IMR-90 (cell line): ENCODE measurements at regions not wholly inside any gene's neighbourhood (a gene's known extent, or its start where the extent isn't known, plus 50 kb on each side); places are given as distances from the start of the nearest gene placed in this dataset.

Experiments used
- ATAC-seq: fragments of 200-7000 bp; cut with Tn5 transposase; 2 replicates; pipeline ENCODE4 v1.9.1; 2020; ENCODE audit warnings: low read depth, mild to moderate bottlenecking, moderate library complexity
- BruUV-seq: library from RNA; stranded (reverse); fragments of 400-500 nt; replicated peaks from 2 replicates; lab custom pipeline; 2021; lab: Mats Ljungman, UMichigan
- CTCF ChIA-PET: fragments of 300-600 bp; formaldehyde crosslinking; extraction: SDS; loops from one replicate; lab custom pipeline; 2021; ENCODE audit warnings: antibody characterized with exemption; lab: Yijun Ruan, JAX
- POLR2A ChIA-PET: fragments of 300-600 bp; sonication (Branson Sonifier 250); formaldehyde crosslinking; loops from one replicate; lab custom pipeline; 2022; ENCODE audit warnings: antibody characterized with exemption; ENCODE audit not compliant: unreplicated experiment; lab: Charles Lee
- DNase-seq: peaks from one replicate; pipeline ENCODE4 v3.0.0; 2013
- H2AFZ ChIP-seq: replicated peaks from 2 replicates; pipeline ENCODE3; 2013; ENCODE audit warnings: low read length, mild to moderate bottlenecking; ENCODE audit not compliant: poor library complexity
- H2AK5ac ChIP-seq: 2 replicates; pipeline ENCODE4 v1.6.1; 2013; ENCODE audit warnings: low read depth, low read length, inconsistent platforms
- H2AK9ac ChIP-seq: replicated peaks from 2 replicates; pipeline ENCODE3; 2013; ENCODE audit warnings: mild to moderate bottlenecking, low read depth, low read length, moderate library complexity; ENCODE audit not compliant: poor library complexity
- H2BK120ac ChIP-seq: 2 replicates; pipeline ENCODE4 v1.6.1; 2013; ENCODE audit warnings: low read depth, low read length, inconsistent platforms
- H2BK15ac ChIP-seq: 3 replicates; pipeline ENCODE4 v1.6.1; 2013; ENCODE audit warnings: low read depth, low read length, inconsistent platforms
- H2BK20ac ChIP-seq: 2 replicates; pipeline ENCODE4 v1.6.1; 2013; ENCODE audit warnings: low read depth, mild to moderate bottlenecking, inconsistent platforms, low read length, moderate library complexity
- H2BK5ac ChIP-seq: 2 replicates; pipeline ENCODE4 v1.6.1; 2013; ENCODE audit warnings: mild to moderate bottlenecking, low read depth, low read length, inconsistent platforms; ENCODE audit not compliant: poor library complexity, severe bottlenecking
- H3K14ac ChIP-seq: replicated peaks from 2 replicates; pipeline ENCODE4 v1.6.1; 2013; ENCODE audit warnings: low read depth, low read length, inconsistent platforms
- H3K18ac ChIP-seq: 2 replicates; pipeline ENCODE4 v1.6.1; 2013; ENCODE audit warnings: low read depth, low read length, control low read depth
- H3K23ac ChIP-seq: 2 replicates; pipeline ENCODE4 v1.6.1; 2013; ENCODE audit warnings: low read depth, low read length, inconsistent platforms
- H3K27ac ChIP-seq: 2 replicates; pipeline ENCODE4 v1.5.1; 2013; ENCODE audit warnings: mild to moderate bottlenecking, control low read depth, low read length; ENCODE audit not compliant: insufficient read depth
- H3K27me3 ChIP-seq: 2 replicates; pipeline ENCODE4 v1.6.1; 2013; ENCODE audit warnings: low read length; ENCODE audit not compliant: control insufficient read depth, insufficient read depth
- H3K36me3 ChIP-seq: 2 replicates; pipeline ENCODE4 v1.6.1; 2013; ENCODE audit warnings: low read length, mixed read lengths; ENCODE audit not compliant: control insufficient read depth, insufficient read depth
- H3K4ac ChIP-seq: 2 replicates; pipeline ENCODE4 v1.6.1; 2013; ENCODE audit warnings: low read depth, low read length, inconsistent platforms
- H3K4me1 ChIP-seq: 2 replicates; pipeline ENCODE4 v1.6.1; 2013; ENCODE audit warnings: low read length, mixed read lengths; ENCODE audit not compliant: control insufficient read depth, insufficient read depth
- H3K4me2 ChIP-seq: 2 replicates; pipeline ENCODE4 v1.6.1; 2013; ENCODE audit warnings: low read depth, mild to moderate bottlenecking, control low read depth, low read length, moderate library complexity
- H3K4me3 ChIP-seq: 2 replicates; pipeline ENCODE4 v1.5.1; 2013; ENCODE audit warnings: low read depth, mild to moderate bottlenecking, control low read depth, low read length, moderate library complexity; ENCODE audit not compliant: insufficient read depth
- H3K56ac ChIP-seq: 2 replicates; pipeline ENCODE4 v1.6.1; 2013; ENCODE audit warnings: low read length, inconsistent platforms; ENCODE audit not compliant: insufficient read depth; ENCODE audit errors: extremely low read depth
- H3K79me1 ChIP-seq, 2 experiments: 2 replicates each; pipeline ENCODE4 v1.6.1; 2013; ENCODE audit warnings: low read length in 2 of 2, inconsistent platforms in 1 of 2, low read depth in 1 of 2
- H3K9ac ChIP-seq: 2 replicates; pipeline ENCODE4 v1.6.1; 2013; ENCODE audit warnings: low read depth, low read length, control low read depth
- H3K9me1 ChIP-seq: 2 replicates; pipeline ENCODE4 v1.6.1; 2013; ENCODE audit warnings: low read length, inconsistent platforms; ENCODE audit not compliant: insufficient read depth
- H3K9me3 ChIP-seq: 2 replicates; pipeline ENCODE4 v1.6.1; 2013; ENCODE audit warnings: low read length; ENCODE audit not compliant: control insufficient read depth, insufficient read depth
- H4K20me1 ChIP-seq: 2 replicates; pipeline ENCODE4 v1.6.1; 2013; ENCODE audit warnings: low read length, inconsistent platforms; ENCODE audit not compliant: insufficient read depth
- H4K5ac ChIP-seq: 2 replicates; pipeline ENCODE4 v1.6.1; 2013; ENCODE audit warnings: mild to moderate bottlenecking, low read depth, low read length, control low read depth
- H4K8ac ChIP-seq, 2 experiments: 2 replicates each; pipeline ENCODE4 v1.6.1; 2013; ENCODE audit warnings: low read depth in 2 of 2, low read length in 2 of 2, control low read depth in 1 of 2, inconsistent platforms in 1 of 2
- H4K91ac ChIP-seq: 2 replicates; pipeline ENCODE4 v1.6.1; 2013; ENCODE audit warnings: low read depth, low read length, inconsistent platforms; ENCODE audit not compliant: insufficient read depth
- BHLHE40 ChIP-seq: fragments of 150-350 bp; IDR thresholded peaks from 2 replicates; pipeline ENCODE4 v1.6.1; 2016; ENCODE audit warnings: mild to moderate bottlenecking, low read depth, low read length
- CEBPB ChIP-seq: IDR thresholded peaks from 2 replicates; pipeline ENCODE4 v1.6.1; 2012; ENCODE audit warnings: low read depth, low read length, improper control_type of control experiment
- MAFK ChIP-seq: IDR thresholded peaks from 2 replicates; pipeline ENCODE4 v1.6.1; 2012; ENCODE audit warnings: low read depth, low read length, improper control_type of control experiment
- MXI1 ChIP-seq: IDR thresholded peaks from 2 replicates; pipeline ENCODE4 v1.6.1; 2012; ENCODE audit warnings: low read depth, mild to moderate bottlenecking, low read length, moderate library complexity, borderline replicate concordance
- POLR2A ChIP-seq: IDR thresholded peaks from 2 replicates; pipeline ENCODE4 v1.6.1; 2012; ENCODE audit warnings: mild to moderate bottlenecking, low read depth, low read length
- RAD21 ChIP-seq: IDR thresholded peaks from 2 replicates; pipeline ENCODE4 v1.6.1; 2012; ENCODE audit warnings: low read length, improper control_type of control experiment
- RCOR1 ChIP-seq: IDR thresholded peaks from 2 replicates; pipeline ENCODE4 v1.6.1; 2012; ENCODE audit warnings: mild to moderate bottlenecking, low read length, improper control_type of control experiment; ENCODE audit not compliant: insufficient replicate concordance
- WGBS, 2 experiments: methylation state at CpG; one replicate each; pipeline versions ENCODE4 v1.1.5 to v1.1.7; 2013; ENCODE audit warnings: missing lambda C conversion rate in 2 of 2; ENCODE audit not compliant: insufficient read length in 1 of 2; ENCODE audit errors: extremely low coverage in 2 of 2; 5-methylcytosine and 5-hydroxymethylcytosine counted together
- dilution Hi-C: fragments of 300-500 bp; cut with HindIII; formaldehyde crosslinking; loops from one replicate; pipeline ENCODE4 v1.14.3; 2018; ENCODE audit warnings: low sequenced_read_pairs; ENCODE audit not compliant: unreplicated experiment
- in situ Hi-C: fragments of 300-500 bp; cut with MboI; formaldehyde crosslinking; loops from 3 replicates; pipeline ENCODE4 v1.14.3; 2019; ENCODE audit warnings: low sequenced_read_pairs, inconsistent platforms, mixed read lengths
- intact Hi-C: fragments of 100-400 bp; cut with micrococcal nuclease; formaldehyde crosslinking; loops from 2 replicates; pipeline ENCODE4 v1.10.0; 2022

- Histone ChIP-seq H3K9me1 (no peaks in the 10 kb centered on the region), H4K20me1 (no peaks in the 10 kb centered on the region), H3K23ac (no peak overlapping the region), H4K8ac (no peak overlapping the region), H3K9me3 (peaks cover 4% of the 10 kb centered on the region; the same call in 1 of the 2 replicates), H3K4ac (no peak overlapping the region), H3K79me1 (no peaks in the 10 kb centered on the region), H2BK5ac (no peak overlapping the region), H3K9ac (no peak overlapping the region), H3K4me2 (no peak overlapping the region), H3K56ac (no peak overlapping the region), H2AFZ (no peak overlapping the region), H3K4me3 (no peak overlapping the region), H2AK5ac (no peak overlapping the region), H2BK20ac (no peak overlapping the region), H4K5ac (no peak overlapping the region), H3K27me3 (no peaks in the 10 kb centered on the region), H3K36me3 (no peaks in the 10 kb centered on the region), H2AK9ac (no peak overlapping the region), H3K18ac (no peak overlapping the region), H3K27ac (no peak overlapping the region), H3K14ac (no peak overlapping the region), H2BK15ac (no peak overlapping the region), H2BK120ac (no peak overlapping the region), H4K91ac (no peak overlapping the region), H3K4me1 (no peaks in the 10 kb centered on the region)
- intact Hi-C loops (no loop called here), dilution Hi-C loops (no loop called here), in situ Hi-C loops (no loop called here)
- ATAC-seq (no peak), DNase-seq (no peak)
- BruUV-seq = no TSS peak
- ChIA-PET CTCF (no interaction called here), POLR2A (no interaction called here)
- no peak for TF ChIP-seq RAD21
- TF ChIP-seq MAFK = no peak
- TF ChIP-seq CEBPB = no peak
- no peak for TF ChIP-seq RCOR1
- TF ChIP-seq BHLHE40 = no peak
- TF ChIP-seq POLR2A = no peak
- TF ChIP-seq MXI1 = no peak
- no CpG with 5 or more reads among the region's 2 CpGs for WGBS, 2 experiments
Measured at GRCh38 chr4:154142664-154143063, 348.9 kb downstream of the DCHS2 start.
